NT2/D1 (cell line): ENCODE measurements at regions not wholly inside any gene's neighbourhood (a gene's known extent, or its start where the extent isn't known, plus 50 kb on each side); places are given as distances from the start of the nearest gene placed in this dataset.
A peak's percentile ranks its signal among the peaks of the same experiment; 100 is the strongest.
"Not testable (repeated sequence)": the region's sequence is repeated elsewhere in the genome, so short reads cannot be mapped to it uniquely, and the experiment has no call there.

ENCODE experiments used
- DNase-seq: peaks from one replicate; pipeline ENCODE4 v3.0.0-alpha.2; 2011; ENCODE audit warnings: low read depth, low spot score
- H3K27me3 ChIP-seq: 2 replicates; pipeline ENCODE4 v1.6.0; 2011; ENCODE audit warnings: mild to moderate bottlenecking; ENCODE audit not compliant: insufficient read length, insufficient read depth
- H3K36me3 ChIP-seq: 2 replicates; pipeline ENCODE4 v1.6.1; 2011; ENCODE audit warnings: mild to moderate bottlenecking, low read length, mixed read lengths; ENCODE audit not compliant: insufficient read depth, insufficient read length
- H3K4me1 ChIP-seq: 2 replicates; pipeline ENCODE4 v1.5.1; 2011; ENCODE audit not compliant: insufficient read depth, insufficient read length
- H3K4me3 ChIP-seq: 2 replicates; pipeline ENCODE4 v1.5.1; 2011; ENCODE audit warnings: low read depth; ENCODE audit not compliant: insufficient read length
- H3K9ac ChIP-seq: 2 replicates; pipeline ENCODE4 v1.6.0; 2011; ENCODE audit warnings: low read depth; ENCODE audit not compliant: insufficient read length
- H3K9me3 ChIP-seq: 2 replicates; pipeline ENCODE4 v1.5.1; 2011; ENCODE audit warnings: mild to moderate bottlenecking, low read length; ENCODE audit not compliant: insufficient read depth
- SUZ12 ChIP-seq: IDR thresholded peaks from 2 replicates; pipeline ENCODE4 v1.6.1; 2011; ENCODE audit not compliant: insufficient read length, insufficient read depth; ENCODE audit errors: extremely low read depth
- YY1 ChIP-seq: IDR thresholded peaks from 2 replicates; pipeline ENCODE4 v1.6.1; 2011; ENCODE audit not compliant: insufficient read length, insufficient read depth
- ZNF274 ChIP-seq: IDR thresholded peaks from 2 replicates; pipeline ENCODE4 v1.6.1; 2011; ENCODE audit warnings: mild to moderate bottlenecking, low read depth, low read length

DNA sequence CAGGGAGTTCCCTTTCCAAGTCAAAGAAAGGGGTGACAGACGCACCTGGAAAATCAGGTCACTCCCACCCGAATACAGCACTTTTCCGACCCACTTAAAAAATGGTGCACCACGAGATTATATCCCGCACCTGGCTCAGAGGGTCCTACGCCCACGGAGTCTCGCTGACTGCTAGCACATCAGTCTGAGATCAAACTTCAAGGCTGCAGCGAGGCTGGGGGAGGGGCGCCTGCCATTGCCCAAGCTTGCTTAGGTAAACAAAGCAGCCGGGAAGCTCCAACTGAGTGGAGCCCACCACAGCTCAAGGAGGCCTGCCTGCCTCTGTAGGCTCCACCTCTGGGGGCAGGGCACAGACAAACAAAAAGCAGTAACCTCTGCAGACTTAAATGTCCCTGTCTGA, 277.8 kb upstream of the ARHGAP42 start:
- H3K4me1 ChIP-seq, H3K36me3 ChIP-seq, H3K27me3 ChIP-seq, H3K4me3 ChIP-seq, DNase-seq, H3K9ac ChIP-seq: not testable (repeated sequence)
- H3K9me3 ChIP-seq, result peaks cover 34% of the 10 kb centered on the region

DNA sequence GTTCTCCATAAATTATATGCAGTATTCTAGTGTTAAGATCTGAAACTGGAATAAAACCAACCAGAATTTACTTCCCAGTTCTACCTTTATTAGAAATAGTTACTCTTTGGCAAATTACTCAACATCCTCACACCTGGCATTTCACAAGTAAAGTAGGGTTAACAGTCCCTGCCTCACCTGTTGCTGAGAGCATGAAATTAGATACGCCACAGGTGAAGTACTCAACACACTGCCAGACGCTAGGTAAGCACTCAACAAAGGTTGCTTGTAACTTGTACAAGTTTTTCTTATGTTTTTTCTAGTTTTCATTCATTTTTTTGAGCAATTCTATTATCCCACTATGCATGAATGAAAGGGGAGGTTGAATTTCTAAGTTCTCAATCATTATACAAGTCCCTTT, 267.6 kb upstream of the ARHGAP42 start:
- H3K9me3 ChIP-seq, result peaks cover 16% of the 10 kb centered on the region; the same call in 1 of the 2 replicates
- H3K36me3 ChIP-seq, result no peaks in the 10 kb centered on the region
- no peaks in the 10 kb centered on the region for H3K4me1 ChIP-seq
- no peaks in the 10 kb centered on the region for H3K27me3 ChIP-seq
- no peak overlapping the region for H3K4me3 ChIP-seq
- TF ChIP-seq ZNF274, result no peak
- TF ChIP-seq YY1, result no peak
- no peak for TF ChIP-seq SUZ12
- no peak for DNase-seq
- H3K9ac ChIP-seq, result no peak overlapping the region

DNA sequence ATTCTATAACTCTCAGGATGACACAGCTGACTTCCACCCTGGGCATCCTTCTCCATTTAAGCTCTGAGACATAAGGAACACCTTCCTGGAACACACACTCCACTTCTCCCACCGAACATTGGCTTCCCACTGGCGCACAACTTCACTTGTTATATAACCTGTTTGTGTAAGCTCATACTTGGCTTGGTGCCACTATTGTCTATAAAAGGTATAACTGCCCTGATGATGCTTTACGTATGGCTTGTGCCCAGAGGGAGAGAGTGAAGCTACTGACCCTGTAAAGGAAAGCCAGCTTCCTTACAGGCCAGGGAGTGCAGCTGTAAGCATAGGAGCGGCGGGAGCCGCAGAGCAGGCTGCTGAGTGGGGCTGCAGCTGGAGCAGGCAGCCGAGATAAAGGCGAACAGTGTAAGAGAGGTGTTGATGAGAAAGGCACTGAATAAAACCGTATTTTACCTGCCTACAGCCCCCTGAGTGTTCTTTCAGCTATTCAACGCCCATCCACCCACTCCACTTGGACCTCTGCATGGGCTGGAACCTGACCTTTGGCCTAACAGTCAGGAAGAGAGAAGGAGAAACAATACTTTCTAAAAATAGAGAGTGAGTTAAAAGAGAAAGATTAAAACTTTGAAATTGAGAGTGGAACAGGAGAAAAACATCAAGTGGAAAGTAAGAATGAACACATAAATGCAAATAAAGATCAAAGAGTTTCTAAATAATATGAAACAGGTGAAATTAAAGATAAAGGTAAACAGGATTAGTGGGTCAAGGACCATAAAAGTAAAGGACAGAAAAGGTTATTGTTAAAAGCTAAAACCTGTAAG, 252.1 kb upstream of the ARHGAP42 start:
- Histone ChIP-seq H3K27me3 (no peaks in the 10 kb centered on the region), H3K9ac (no peak overlapping the region), H3K9me3 (no peaks in the 10 kb centered on the region), H3K36me3 (no peaks in the 10 kb centered on the region), H3K4me1 (no peaks in the 10 kb centered on the region), H3K4me3 (no peak overlapping the region)
- no peak for DNase-seq
- TF ChIP-seq ZNF274 (no peak), YY1 (no peak), SUZ12 (no peak)

DNA sequence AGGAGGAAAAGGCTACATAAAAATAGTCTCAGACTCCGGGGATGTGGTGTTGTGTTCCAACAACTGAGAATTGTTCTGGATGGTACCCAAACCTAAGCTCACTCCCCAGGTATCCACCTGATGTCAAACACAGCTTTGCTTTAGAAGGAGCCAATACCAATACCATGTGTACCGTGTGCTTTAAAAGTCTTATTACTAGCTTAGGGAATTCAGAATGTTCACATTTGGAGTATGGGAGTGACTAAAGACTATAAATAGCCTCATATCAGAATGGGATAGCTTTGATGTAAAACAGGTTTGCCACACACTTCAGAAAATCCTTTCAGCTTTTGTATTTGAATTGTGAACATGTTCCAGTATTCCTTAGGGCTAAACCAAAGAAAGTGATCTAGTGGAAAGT, 248.7 kb upstream of the ARHGAP42 start:
- no peaks in the 10 kb centered on the region for H3K27me3 ChIP-seq
- TF ChIP-seq SUZ12, result no peak
- no peak for TF ChIP-seq YY1
- TF ChIP-seq ZNF274, result no peak
- no peaks in the 10 kb centered on the region for H3K36me3 ChIP-seq
- no peaks in the 10 kb centered on the region for H3K9me3 ChIP-seq
- H3K4me3 ChIP-seq, result no peak overlapping the region
- H3K9ac ChIP-seq, result no peak overlapping the region
- H3K4me1 ChIP-seq, result no peaks in the 10 kb centered on the region
- no peak for DNase-seq

DNA sequence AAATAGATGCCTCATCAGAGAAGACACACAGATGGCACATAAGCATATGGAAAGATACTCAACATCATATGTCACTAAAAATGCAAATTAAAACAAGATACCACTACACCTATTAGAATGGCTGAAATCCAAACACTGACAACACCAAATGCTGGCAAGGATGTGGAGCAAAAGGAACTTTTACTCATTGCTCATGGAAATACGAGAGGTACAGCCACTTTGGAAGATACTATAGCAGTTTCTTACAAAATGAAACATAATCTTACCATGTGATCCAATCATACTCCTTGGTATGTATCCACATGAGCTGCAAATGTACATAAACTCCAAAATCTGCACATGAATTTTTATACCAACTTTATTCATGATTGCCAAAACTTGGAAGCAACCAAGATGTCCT, 246.0 kb upstream of the ARHGAP42 start:
- H3K4me1 ChIP-seq, result no peaks in the 10 kb centered on the region
- DNase-seq, result no peak
- H3K36me3 ChIP-seq, result no peaks in the 10 kb centered on the region
- TF ChIP-seq YY1 (no peak), SUZ12 (no peak), ZNF274 (no peak)
- no peaks in the 10 kb centered on the region for H3K27me3 ChIP-seq
- H3K4me3 ChIP-seq, result no peak overlapping the region
- no peaks in the 10 kb centered on the region for H3K9me3 ChIP-seq
- H3K9ac ChIP-seq, result no peak overlapping the region

DNA sequence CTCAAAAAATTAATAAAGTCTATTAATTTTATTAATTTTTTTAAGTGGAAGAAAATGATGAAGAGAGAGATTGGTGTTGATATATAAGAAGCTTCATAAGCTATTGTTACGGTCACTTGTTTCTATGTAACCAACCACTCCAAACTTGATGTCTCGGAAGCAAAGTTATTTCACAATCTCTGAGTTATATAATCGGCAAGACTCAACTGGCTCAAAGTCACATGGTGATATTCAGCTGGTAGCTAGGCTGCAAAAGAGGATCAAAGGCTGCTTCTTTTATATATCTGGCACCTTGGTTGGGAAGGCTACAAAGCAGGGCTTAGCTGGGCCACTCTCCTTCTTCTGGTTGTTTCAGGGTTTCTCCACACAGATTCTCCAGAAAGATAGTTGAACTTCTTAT, 245.1 kb upstream of the ARHGAP42 start:
- no peaks in the 10 kb centered on the region for H3K9me3 ChIP-seq
- H3K9ac ChIP-seq, result no peak overlapping the region
- H3K4me3 ChIP-seq, result no peak overlapping the region
- no peaks in the 10 kb centered on the region for H3K4me1 ChIP-seq
- no peak for TF ChIP-seq YY1
- no peak for TF ChIP-seq SUZ12
- TF ChIP-seq ZNF274, result no peak
- H3K36me3 ChIP-seq, result no peaks in the 10 kb centered on the region
- H3K27me3 ChIP-seq, result no peaks in the 10 kb centered on the region
- DNase-seq, result no peak

DNA sequence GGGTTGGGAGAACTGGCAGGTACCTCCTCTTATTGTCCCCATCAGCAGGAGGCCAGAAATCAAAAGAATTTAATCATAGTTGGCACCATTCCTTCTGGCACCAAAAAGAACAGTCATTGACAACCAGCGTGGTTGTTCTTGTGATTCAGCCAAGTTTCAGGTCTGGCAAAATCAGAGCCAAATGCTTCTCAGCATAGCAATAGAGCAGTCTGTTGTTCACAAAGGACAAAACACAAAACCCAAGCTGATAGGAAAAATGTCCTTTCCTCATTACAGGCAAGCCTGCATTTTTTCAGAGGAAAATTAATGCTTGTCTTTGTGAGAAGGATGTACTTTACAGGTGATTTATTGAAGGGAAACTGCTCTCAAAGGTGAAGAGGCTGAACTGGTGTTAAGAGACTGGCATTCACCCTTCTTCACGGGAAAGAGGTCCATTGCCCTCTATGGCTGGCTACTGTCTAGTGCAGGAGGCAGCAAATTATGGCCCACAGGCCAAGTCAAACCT, 241.8 kb upstream of the ARHGAP42 start:
- TF ChIP-seq YY1 (no peak), ZNF274 (no peak), SUZ12 (no peak)
- Histone ChIP-seq H3K27me3 (no peaks in the 10 kb centered on the region), H3K4me1 (no peaks in the 10 kb centered on the region), H3K9me3 (no peaks in the 10 kb centered on the region), H3K4me3 (no peak overlapping the region), H3K36me3 (no peaks in the 10 kb centered on the region), H3K9ac (no peak overlapping the region)
- no peak for DNase-seq

DNA sequence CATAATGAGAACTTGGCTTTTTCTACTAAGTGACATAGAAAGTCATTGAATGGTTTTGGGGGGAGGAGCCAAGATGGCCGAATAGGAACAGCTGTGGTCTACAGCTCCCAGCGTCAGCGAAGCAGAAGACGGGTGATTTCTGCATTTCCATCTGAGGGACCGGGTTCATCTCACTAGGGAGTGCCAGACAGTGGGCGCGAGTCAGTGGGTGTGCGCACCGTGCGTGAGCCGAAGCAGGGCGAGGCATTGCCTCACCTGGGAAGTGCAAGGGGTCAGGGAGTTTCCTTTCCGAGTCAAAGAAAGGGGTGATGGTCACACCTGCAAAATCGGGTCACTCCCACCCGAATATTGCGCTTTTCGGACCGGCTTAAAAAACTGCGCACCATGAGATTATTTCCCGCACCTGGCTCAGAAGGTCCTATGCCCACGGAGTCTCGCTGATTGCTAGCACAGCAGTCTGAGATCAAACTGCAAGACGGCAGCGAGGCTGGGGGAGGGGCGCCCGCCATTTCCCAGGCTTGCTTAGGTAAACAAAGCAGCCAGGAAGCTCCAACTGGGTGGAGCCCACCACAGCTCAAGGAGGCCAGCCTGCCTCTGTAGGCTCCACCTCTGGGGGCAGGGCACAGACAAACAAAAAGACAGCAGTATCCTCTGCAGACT, 235.2 kb upstream of the ARHGAP42 start:
- peak overlapping the region; percentile 8 for H3K4me3 ChIP-seq
- not testable (repeated sequence) for H3K27me3 ChIP-seq, DNase-seq, H3K4me1 ChIP-seq, H3K9me3 ChIP-seq, H3K36me3 ChIP-seq, H3K9ac ChIP-seq
